GM12872 (cell line): ENCODE measurements at regions not wholly inside any gene's neighbourhood (a gene's known extent, or its start where the extent isn't known, plus 50 kb on each side); places are given as distances from the start of the nearest gene placed in this dataset.

ENCODE experiments used
- TF ChIP-seq, protein P1 (sequence below): IDR thresholded peaks from 3 replicates; pipeline ENCODE4 v1.5.1; 2011; ENCODE audit warnings: low read depth, mild to moderate bottlenecking, low read length, moderate library complexity; ENCODE audit not compliant: insufficient read depth

DNA sequence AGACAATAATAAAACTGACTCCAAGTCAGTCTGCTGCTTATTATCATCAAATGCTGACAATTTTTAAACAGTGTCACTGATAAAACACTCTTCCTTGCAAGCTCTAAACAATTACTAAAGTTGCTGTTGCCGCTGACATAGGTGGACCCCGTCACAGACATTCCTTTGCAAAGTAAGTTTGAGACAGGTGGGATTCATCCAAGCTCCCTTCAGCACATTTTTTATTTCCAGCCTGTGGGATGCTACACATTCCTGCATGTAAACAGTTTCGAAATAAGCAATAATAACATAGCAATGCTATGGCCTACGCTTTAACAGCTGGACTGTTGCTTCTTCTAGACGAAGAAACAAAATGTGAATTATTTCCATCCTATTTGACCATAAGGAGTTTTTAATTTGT, 85.4 kb upstream of the HIF1A start:
- TF ChIP-seq, protein P1, sequence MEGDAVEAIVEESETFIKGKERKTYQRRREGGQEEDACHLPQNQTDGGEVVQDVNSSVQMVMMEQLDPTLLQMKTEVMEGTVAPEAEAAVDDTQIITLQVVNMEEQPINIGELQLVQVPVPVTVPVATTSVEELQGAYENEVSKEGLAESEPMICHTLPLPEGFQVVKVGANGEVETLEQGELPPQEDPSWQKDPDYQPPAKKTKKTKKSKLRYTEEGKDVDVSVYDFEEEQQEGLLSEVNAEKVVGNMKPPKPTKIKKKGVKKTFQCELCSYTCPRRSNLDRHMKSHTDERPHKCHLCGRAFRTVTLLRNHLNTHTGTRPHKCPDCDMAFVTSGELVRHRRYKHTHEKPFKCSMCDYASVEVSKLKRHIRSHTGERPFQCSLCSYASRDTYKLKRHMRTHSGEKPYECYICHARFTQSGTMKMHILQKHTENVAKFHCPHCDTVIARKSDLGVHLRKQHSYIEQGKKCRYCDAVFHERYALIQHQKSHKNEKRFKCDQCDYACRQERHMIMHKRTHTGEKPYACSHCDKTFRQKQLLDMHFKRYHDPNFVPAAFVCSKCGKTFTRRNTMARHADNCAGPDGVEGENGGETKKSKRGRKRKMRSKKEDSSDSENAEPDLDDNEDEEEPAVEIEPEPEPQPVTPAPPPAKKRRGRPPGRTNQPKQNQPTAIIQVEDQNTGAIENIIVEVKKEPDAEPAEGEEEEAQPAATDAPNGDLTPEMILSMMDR = no peak

DNA sequence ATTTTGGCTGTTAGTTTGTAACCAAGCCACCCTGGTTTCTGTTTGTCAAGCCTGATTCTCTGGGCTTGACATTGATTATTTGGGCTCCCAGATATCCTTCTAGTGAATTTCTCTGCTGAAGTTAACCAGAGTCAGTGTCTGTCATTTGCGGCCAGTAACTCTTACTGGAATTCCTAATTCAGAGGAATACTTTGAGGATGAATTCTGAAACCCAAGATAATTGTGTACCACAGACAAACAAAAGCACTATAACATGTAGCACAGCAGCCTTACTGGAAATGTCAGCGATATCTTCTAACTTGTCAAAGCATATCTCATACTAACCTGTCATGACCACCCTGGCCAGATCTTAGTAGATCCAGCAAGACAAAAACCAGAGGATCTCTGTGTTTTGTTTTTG, 84.4 kb upstream of the HIF1A start:
- TF ChIP-seq, protein P1 = no peak

DNA sequence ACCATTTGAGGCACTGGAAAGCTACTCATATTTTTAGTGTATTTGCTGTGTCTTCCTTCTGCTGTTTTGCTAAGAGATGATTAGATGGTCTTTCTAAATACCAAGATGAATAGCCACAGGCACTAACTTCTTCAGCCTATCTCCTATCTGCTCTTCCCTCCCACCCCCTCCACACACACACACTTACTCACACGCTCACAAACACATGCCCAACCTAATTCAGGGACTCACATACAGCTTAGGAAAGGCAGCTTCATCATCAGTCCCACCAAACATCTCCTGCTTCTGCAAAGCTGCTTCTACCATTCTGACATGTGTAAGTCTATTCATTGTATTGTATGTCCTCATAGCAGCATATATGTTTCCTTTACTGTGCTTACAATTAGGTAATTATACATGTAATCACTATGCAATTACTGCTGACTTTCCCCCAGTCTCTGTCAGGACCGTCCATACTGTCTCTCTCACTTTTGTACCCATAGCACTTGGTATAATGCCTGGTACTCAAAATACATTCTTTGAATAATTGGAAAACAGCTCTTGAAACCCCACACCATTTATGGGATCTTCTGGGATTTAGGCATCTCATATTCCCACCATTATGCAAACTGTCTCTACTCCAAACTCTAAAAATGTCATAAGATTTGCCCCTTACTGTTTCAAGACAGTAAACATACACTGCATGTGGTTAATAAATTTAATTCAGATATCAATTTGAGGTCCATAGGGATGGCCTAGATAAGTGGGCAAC, 83.3 kb upstream of the HIF1A start:
- TF ChIP-seq, protein P1 = no peak

DNA sequence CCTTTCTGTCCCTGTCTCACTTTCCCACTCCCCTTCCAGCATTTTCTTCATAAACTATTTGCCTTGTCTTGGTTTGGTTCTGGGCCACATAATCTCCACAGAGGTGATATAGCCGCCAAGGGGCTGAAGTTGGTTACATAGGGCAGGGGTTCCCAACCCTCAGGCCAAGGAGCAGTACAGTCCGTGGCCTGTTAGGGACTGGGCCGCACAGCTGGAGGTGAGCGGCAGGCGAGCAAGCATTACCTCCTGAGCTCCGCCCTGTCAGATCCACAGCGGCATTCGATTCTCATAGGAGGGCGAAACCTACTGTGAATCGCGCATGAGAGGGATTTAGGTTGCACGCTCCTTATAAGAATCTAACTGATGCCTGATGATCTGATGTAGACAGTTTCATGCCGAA, 80.6 kb upstream of the HIF1A start:
- TF ChIP-seq, protein P1 = no peak

DNA sequence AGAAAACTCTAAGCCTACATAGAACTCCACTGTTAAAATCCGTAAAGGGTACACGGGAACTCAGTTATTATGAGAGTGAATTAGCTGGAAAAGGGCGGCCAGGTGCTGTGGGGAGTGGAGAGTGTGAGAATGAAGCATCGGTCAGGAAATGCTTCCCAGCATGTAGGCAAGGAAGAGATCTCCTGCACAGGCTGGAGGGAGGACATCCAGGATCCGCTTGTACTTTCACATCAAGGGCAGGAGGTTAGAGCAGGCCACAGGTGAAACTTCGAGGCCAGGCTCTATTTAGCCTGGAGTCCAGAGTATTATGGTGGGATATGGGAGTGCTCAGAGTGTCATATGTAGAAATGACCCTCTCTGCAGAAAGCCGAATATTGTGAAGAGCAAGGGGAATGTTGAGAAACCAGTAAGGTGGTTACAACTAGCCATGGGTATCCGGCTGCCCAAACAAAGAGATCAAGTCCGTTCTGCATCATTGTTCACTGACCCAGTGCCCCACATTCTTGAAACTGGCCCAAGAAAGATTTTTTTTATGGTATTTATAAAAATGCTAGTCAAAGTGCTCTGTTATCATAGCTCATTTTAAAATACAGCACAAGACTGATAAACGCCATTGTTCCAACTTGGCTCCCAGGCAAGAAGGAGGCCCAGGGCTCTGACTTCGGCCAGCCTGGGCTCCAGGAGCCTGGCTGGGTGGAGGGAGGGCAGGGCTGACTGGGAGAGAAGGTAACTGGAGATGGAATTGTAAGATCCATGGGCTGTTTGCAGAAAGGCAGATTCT, 79.4 kb upstream of the HIF1A start:
- TF ChIP-seq, protein P1 = no peak

DNA sequence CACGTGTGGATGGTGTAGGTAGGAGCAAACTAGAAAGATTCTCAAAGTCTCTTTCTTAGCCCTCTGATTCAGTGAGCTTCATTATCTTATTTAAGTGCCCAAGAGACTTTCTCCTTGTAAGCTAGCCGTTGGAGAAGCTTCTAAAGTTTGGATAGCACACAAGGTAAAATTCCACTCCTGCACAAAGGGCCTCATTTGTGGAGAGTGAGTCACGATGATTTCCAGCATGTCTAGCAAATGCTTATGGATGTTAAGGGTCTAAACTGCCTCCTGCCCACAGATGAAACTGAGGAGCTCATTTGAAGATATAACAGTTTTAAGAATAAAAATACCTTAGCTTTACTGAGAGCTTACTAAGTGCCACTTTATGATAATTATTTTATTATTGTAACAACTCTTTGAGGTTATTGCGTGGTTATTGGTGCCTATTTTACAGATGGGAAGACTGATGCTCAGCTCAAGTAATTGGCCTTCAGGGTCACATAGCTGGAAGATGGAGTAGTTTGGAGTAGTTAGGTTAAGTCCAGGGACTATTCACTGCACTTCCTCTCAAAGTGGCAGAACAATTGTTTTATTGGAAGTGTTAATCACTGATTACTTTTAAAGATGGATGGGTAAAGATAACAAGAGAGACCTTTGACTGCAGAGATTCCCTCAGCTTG, 78.7 kb upstream of the HIF1A start:
- TF ChIP-seq, protein P1 = no peak

DNA sequence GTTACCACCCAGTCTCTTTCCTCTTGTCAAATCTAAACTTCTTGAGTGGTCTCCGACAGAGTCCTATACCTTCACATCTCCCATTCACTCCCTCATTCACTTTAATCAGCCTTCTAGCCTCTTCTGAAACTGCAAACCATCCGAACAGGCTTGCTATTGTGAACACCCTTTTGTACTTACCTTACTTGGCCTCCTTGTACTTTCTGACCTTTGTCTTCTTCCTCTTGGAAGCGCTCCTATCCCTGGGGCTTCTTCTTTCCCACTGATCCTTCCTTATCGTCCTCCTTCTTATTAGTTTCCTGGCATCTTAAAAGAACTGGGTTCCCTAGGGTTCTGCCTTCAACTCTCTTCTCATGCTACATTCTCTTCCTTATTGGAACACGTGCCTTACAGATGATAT, 76.9 kb upstream of the HIF1A start:
- TF ChIP-seq, protein P1 = no peak
